Limb (tissue), 2 donors: ENCODE measurements at regions not wholly inside any gene's neighbourhood (a gene's known extent, or its start where the extent isn't known, plus 50 kb on each side); places are given as distances from the start of the nearest gene placed in this dataset.
"Not testable (repeated sequence)": the region's sequence is repeated elsewhere in the genome, so short reads cannot be mapped to it uniquely, and the experiment has no call there.

Source experiments
- DNase-seq, 2 donors: peaks; one replicate each; pipeline ENCODE4 v3.0.0-alpha.2; 2016; ENCODE audit errors: extremely low spot score in 2 of 2

- no peak for DNase-seq
These were observed 84.7 kb downstream of the RBBP6 start for GRCh38 chr16:24624102-24624501.

- no peak for DNase-seq
These were observed 86.9 kb downstream of the RBBP6 start for GRCh38 chr16:24626256-24626655.

GRCh38 chr16:24634919-24635318, 94.5 kb upstream of the TNRC6A start:
- DNase-seq, result no peak

- peak; percentile 77 to 89 for DNase-seq
These were observed 93.4 kb upstream of the TNRC6A start for GRCh38 chr16:24635900-24636610.

GRCh38 chr16:24639769-24640168, 89.7 kb upstream of the TNRC6A start:
- DNase-seq, result no peak

DNA sequence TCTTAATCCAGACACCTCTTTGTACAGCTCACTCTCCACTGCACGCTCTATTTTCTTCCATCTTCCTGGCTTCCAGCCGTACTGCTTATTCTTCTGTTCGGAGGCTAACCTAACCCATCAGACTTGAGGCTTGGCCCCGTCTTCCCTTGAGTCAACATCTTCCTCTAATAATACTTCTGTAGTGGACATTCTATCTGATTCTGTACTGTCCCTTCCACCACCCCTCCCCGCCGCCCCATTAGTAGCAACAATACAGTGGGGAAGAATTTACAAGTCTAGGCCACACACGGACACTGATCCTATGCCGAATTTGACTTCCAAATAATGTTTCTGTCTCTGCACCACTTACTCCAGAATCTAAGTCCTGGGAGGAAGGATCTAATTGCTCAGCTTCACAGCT, 86.0 kb upstream of the TNRC6A start:
- no peak for DNase-seq

- no peak for DNase-seq
These were observed 83.5 kb upstream of the TNRC6A start for GRCh38 chr16:24645739-24646645.

DNA sequence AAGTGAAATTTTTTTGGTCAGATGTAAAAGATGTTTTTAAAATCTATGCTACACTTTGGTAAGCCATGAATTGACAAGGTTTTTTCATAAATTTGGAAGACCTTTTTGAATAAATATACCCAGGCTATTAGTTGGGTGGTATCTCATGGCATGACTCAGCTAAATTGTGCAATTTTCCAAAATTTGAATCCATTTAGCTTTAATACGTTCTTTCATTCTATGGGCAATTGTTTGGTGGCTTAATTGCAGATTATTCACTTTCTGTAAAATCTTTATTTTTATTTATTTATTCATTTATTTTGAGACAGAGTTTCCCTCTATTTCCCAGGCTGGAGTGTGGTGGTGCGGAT, 82.8 kb upstream of the TNRC6A start:
- no peak for DNase-seq

GRCh38 chr16:24652209-24652712, 77.2 kb upstream of the TNRC6A start:
- no peak for DNase-seq

DNA sequence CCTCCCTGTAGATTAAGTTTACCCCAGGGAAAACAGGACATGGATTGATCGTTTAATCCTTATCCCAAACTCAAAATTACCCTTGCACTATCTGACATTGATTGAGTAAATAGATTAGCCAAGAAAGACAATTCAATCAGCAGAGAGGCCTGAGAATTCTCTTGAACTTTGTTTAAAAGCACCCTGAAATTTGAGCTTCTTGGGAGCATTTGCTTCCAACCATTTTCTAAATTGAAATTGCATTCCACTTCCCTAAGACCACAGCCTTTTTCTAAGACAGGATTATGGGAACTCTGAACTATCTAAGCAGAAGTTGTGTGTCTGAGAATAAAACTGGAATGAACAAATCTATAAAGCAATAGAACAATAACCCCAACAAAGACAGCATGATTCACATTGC, 76.6 kb upstream of the TNRC6A start:
- no peak for DNase-seq

GRCh38 chr16:24653725-24654124, 75.7 kb upstream of the TNRC6A start:
- no peak for DNase-seq

DNA sequence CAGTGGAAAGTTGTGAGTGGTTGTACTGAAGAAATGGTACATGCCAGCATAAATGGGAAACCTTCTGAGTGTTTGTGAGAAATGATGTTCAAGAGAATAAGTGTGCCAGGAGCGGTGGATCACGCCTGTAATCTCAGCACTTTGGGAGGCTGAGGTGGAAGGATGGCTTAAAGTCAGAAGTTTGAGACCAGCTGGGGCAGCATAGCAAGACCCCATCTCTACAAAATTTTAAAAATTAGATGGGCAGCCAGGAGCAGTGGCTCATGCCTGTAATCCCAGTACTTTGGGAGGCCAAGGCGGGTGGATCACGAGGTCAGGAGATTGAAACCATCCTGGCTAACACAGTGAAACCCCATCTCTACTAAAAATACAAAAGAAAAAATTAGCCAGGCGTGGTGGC, 63.5 kb upstream of the TNRC6A start:
- DNase-seq, result not testable (repeated sequence)

DNA sequence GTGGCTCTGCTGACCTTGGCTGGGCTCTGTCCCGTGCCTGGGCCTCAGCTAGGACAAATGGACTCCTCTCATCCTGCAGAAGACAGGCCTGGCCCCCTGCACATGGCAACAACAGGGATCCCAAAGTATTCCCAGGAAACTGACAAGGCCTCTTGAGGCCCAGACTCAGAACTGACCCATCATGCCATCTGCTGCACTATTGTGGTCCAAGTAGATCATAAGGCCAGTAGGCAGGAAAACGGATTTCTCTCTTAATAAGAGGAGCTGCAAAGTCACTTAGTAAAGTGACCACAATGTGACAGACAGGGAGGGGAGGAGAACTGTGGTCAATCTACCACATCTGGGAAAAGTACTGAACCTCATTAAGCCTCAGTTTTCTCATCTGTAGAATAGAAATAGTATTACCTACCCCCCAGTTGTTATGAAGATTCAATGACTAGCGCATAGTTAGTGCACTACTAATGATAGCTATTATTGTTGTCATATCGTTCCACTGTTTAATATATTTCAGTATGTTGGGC, 62.1 kb upstream of the TNRC6A start:
- no peak for DNase-seq

GRCh38 chr16:24668481-24669061, 60.9 kb upstream of the TNRC6A start:
- peak; percentile 42 to 47 for DNase-seq

- DNase-seq, result peak; percentile 60 to 81
These were observed 58.6 kb upstream of the TNRC6A start for GRCh38 chr16:24670623-24671454.

DNA sequence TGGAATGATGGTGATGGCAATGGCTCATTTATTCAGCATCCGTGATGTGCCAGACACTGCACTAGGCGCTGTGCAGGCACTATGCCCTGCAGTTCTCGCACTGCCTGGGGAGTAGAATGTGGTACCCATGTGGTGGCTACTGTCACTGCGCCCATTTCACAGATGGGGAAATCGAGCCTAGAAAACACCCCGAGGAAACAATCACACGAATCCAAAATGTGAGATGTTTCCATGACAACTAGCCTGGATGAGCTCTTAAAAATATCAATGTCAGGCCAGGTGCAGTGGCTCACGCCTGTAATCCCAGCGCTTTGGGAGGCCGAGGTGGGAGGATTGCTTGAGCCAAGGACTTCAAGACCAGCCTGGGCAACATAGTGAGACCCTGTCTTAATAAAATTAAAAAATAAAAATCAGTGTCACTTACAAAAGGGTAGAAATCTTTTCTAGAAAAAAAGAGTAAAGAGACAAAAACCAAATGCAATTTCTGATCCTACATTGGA, 57.9 kb upstream of the TNRC6A start:
- DNase-seq, result peak in 1 of 2 donors; percentile 47

- no peak for DNase-seq
These were observed 56.3 kb upstream of the TNRC6A start for GRCh38 chr16:24673155-24673554.

- no peak for DNase-seq
These were observed 54.6 kb upstream of the TNRC6A start for GRCh38 chr16:24674877-24675276.

DNA sequence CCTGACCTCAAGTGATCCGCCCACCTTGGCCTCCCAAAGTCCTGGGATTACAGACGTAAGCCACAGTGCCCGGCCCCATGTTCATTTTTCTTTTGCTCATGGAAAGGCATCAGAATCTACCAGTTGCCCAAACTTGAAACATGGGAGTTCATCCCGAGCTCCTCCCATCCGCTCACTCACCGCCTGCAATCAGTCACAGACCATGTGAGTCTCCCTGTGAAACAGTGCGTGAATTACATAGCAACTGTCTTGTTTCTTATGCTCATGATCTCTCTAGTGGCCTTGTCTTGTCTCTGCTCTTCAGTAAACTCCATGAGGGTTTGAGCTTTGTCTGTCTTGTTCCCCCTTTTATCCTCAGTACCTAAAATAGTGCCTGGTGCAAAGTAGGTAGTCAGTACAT, 52.1 kb upstream of the TNRC6A start:
- no peak for DNase-seq
